Adrenal gland (tissue), 5 donors: ENCODE measurements at regions not wholly inside any gene's neighbourhood (a gene's known extent, or its start where the extent isn't known, plus 50 kb on each side); places are given as distances from the start of the nearest gene placed in this dataset.

Experiments used
- CTCF ChIP-seq, 6 experiments: fragments of 450-650 bp in 4 of 6; fragments of 200-600 bp in 2 of 6; sonication (generic) in 1 of 6; IDR thresholded peaks; 1 replicate in 5 of 6; 2 replicates in 1 of 6; pipeline versions ENCODE4 v1.5.1 to v1.8.0; 2016 to 2021; ENCODE audit warnings: antibody characterized with exemption in 6 of 6, mild to moderate bottlenecking in 2 of 6, moderate library complexity in 1 of 6
- POLR2A ChIP-seq, 2 donors: fragments of 450-650 bp; IDR thresholded peaks; one replicate each; pipeline ENCODE4 v1.6.1; 2017; ENCODE audit warnings: antibody characterized with exemption in 2 of 2, mild to moderate bottlenecking in 2 of 2, moderate library complexity in 1 of 2
- donor health status: DM: no; HTN: no; CAD: no.

GRCh38 chr10:44178856-44179255, 206.0 kb downstream of the CXCL12 start:
- no peak for TF ChIP-seq CTCF (IDR thresholded peaks at IDR 0.05)
- TF ChIP-seq POLR2A (IDR thresholded peaks at IDR 0.05): no peak
